ENCODE measurements at regions not wholly inside any gene's neighbourhood (a gene's known extent, or its start where the extent isn't known, plus 50 kb on each side); places are given as distances from the start of the nearest gene placed in this dataset.

- DNase-seq (ENCODE audit: low read depth) = no peak
Observed at GRCh38 chr4:53776141-53776540, 184.9 kb upstream of the LNX1 start.

- DNase-seq (ENCODE audit: low read depth) = no peak
Observed at GRCh38 chr4:53775381-53775780, 184.1 kb upstream of the LNX1 start.

- no peak for DNase-seq (ENCODE audit: low read depth)
Observed at GRCh38 chr4:53771326-53771725, 180.0 kb upstream of the LNX1 start.

- no peak for DNase-seq (ENCODE audit: low read depth)
Observed at GRCh38 chr4:53767482-53767881, 176.2 kb upstream of the LNX1 start.

GRCh38 chr4:53764761-53765490 is 173.6 kb upstream of the LNX1 start:
- DNase-seq (ENCODE audit: low read depth) = no peak

GRCh38 chr4:53763813-53764597 is 172.7 kb upstream of the LNX1 start:
- no peak for DNase-seq (ENCODE audit: low read depth)

GRCh38 chr4:53755656-53756055 is 164.4 kb upstream of the LNX1 start:
- no peak for DNase-seq (ENCODE audit: low read depth)

- DNase-seq (ENCODE audit: low read depth) = no peak
Observed at GRCh38 chr4:53752124-53752523, 160.8 kb upstream of the LNX1 start.

- no peak for DNase-seq (ENCODE audit: low read depth)
Observed at GRCh38 chr4:53748328-53748772, 157.1 kb upstream of the LNX1 start.

GRCh38 chr4:53747401-53747800 is 156.1 kb upstream of the LNX1 start:
- no peak for DNase-seq (ENCODE audit: low read depth)

- no peak for DNase-seq (ENCODE audit: low read depth)
Observed at GRCh38 chr4:53744446-53745160, 153.3 kb upstream of the LNX1 start.

GRCh38 chr4:53734584-53735353 is 143.5 kb upstream of the LNX1 start:
- DNase-seq (ENCODE audit: low read depth) = no peak

- no peak for DNase-seq (ENCODE audit: low read depth)
Observed at GRCh38 chr4:53734182-53734581, 142.9 kb upstream of the LNX1 start.

GRCh38 chr4:53732661-53733060 is 141.4 kb upstream of the LNX1 start:
- no peak for DNase-seq (ENCODE audit: low read depth)

GRCh38 chr4:53730031-53730805 is 138.9 kb upstream of the LNX1 start:
- DNase-seq (ENCODE audit: low read depth) = no peak

GRCh38 chr4:53722110-53722509 is 130.8 kb upstream of the LNX1 start:
- no peak for DNase-seq (ENCODE audit: low read depth)

- no peak for DNase-seq (ENCODE audit: low read depth)
Observed at GRCh38 chr4:53721263-53721662, 130.0 kb upstream of the LNX1 start.

- DNase-seq (ENCODE audit: low read depth) = no peak
Observed at GRCh38 chr4:53720776-53721175, 129.5 kb upstream of the LNX1 start.

GRCh38 chr4:53717064-53717549 is 125.8 kb upstream of the LNX1 start:
- DNase-seq (ENCODE audit: low read depth) = no peak

GRCh38 chr4:53716471-53717063 is 125.3 kb upstream of the LNX1 start:
- DNase-seq (ENCODE audit: low read depth) = no peak

GRCh38 chr4:53716011-53716410 is 124.7 kb upstream of the LNX1 start:
- no peak for DNase-seq (ENCODE audit: low read depth)

Data from stimulated activated CD8-positive, alpha-beta memory T cell treated with anti-CD3 and anti-CD28 coated beads, Interleukin-15, amount 100 ng/mL, for 1 hour (primary cell).